Heart right ventricle (tissue), 16 donors: ENCODE measurements at regions not wholly inside any gene's neighbourhood (a gene's known extent, or its start where the extent isn't known, plus 50 kb on each side); places are given as distances from the start of the nearest gene placed in this dataset.

ENCODE experiments used
- ATAC-seq, 8 donors: fragments of 200-7000 bp; cut with Tn5 transposase; one replicate each; pipeline ENCODE4 v1.9.1; 2020; ENCODE audit warnings: mild to moderate bottlenecking in 8 of 8, moderate library complexity in 8 of 8, moderate number of reproducible peaks in 1 of 8
- DNase-seq, 2 donors: peaks; one replicate each; pipeline ENCODE4 v3.0.0-alpha.2; 2020
- H3K27ac ChIP-seq, 10 donors: fragments of 200-600 bp; sonication (generic) in 2 of 10; one replicate each; pipeline versions ENCODE4 v1.5.0 to v1.8.0; 2020 to 2022; ENCODE audit warnings: mild to moderate bottlenecking in 3 of 10
- H3K27me3 ChIP-seq, 7 donors: fragments of 200-600 bp; one replicate each; pipeline ENCODE4 v1.8.0; 2021 to 2022; ENCODE audit warnings: mild to moderate bottlenecking in 2 of 7
- H3K36me3 ChIP-seq, 9 donors: fragments of 200-600 bp; sonication (generic) in 1 of 9; one replicate each; pipeline versions ENCODE4 v1.5.0 to v1.8.0; 2020 to 2022; ENCODE audit warnings: mild to moderate bottlenecking in 2 of 9
- H3K4me1 ChIP-seq, 9 donors: fragments of 200-600 bp; sonication (generic) in 1 of 9; one replicate each; pipeline versions ENCODE4 v1.5.0 to v1.8.0; 2020 to 2022; ENCODE audit warnings: mild to moderate bottlenecking in 4 of 9
- H3K4me3 ChIP-seq, 10 donors: fragments of 200-600 bp; sonication (generic) in 2 of 10; one replicate each; pipeline versions ENCODE4 v1.5.0 to v1.8.0; 2020 to 2022; ENCODE audit warnings: mild to moderate bottlenecking in 7 of 10, moderate library complexity in 2 of 10
- H3K9me3 ChIP-seq, 11 donors: fragments of 200-600 bp in 10 of 11; sonication (generic) in 2 of 11; one replicate each; pipeline versions ENCODE4 v1.5.0 to v1.8.0; 2013 to 2022; ENCODE audit warnings: mild to moderate bottlenecking in 2 of 11, control low read depth in 1 of 11, moderate library complexity in 1 of 11
- WGBS, 2 donors: extraction: QIAGEN DNeasy Blood & Tissue Kit; methylation state at CpG; one replicate each; pipeline ENCODE4 v1.1.7; 2013; ENCODE audit warnings: inconsistent platforms in 1 of 2; 5-methylcytosine and 5-hydroxymethylcytosine counted together
- intact Hi-C, 10 donors: fragments of 100-400 bp; cut with DNase I; formaldehyde crosslinking; loops; one replicate each; pipeline versions ENCODE4 v1.11.1 to v1.14.2; 2022
- TF ChIP-seq, protein P1 (sequence below), 9 donors: fragments of 200-600 bp; sonication (generic) in 2 of 9; IDR thresholded peaks; one replicate each; pipeline versions ENCODE4 v1.5.0 to v1.8.0; 2021 to 2022; ENCODE audit warnings: antibody characterized with exemption in 9 of 9, mild to moderate bottlenecking in 5 of 9, moderate library complexity in 1 of 9
- donor health status: Arrhythmogenic right ventricular cardiomyopathy.
- donor health status: ischemic (EF 13 %, LVEDD 7.1; RV severe dilation, severe dysfunction).
- donor health status: healthy with polysubstance abuse.
- donor health status: DM: no; HTN: yes; CAD: no.
- donor health status: DM: no; HTN: no; CAD: no.
- donor health status: ischemic (EF 25% LVEDD 6.9; RV normal size, moderate dysfunction).
- donor health status: ischemic (EF 25% LVEDD 5.7; RV mildly dilated, moderate dysfunction).
- donor health status: healthy.
- donor health status: DM: yes; HTN: yes; CAD: no.
- donor health status: Ischemic cardiomyopathy.
- donor health status: ischemic (EF 35%, LVEDD 5.7; RV mildly dilated, moderate dysfunction).
- donor health status: nonischemic (EF 11% LVEDD 7.7; RV severe dilation, severe dysfunction).
- donor health status: DM: yes; HTN: yes; CAD: no.
- donor health status: PGD.
- donor health status: ischemic (EF 29% LVEDD 5.4; RV normal size, mild dysfunction).
- donor health status: nonischemic (EF 23%, LVEDD 6.1; RV moderate dilation, normal function).

DNA sequence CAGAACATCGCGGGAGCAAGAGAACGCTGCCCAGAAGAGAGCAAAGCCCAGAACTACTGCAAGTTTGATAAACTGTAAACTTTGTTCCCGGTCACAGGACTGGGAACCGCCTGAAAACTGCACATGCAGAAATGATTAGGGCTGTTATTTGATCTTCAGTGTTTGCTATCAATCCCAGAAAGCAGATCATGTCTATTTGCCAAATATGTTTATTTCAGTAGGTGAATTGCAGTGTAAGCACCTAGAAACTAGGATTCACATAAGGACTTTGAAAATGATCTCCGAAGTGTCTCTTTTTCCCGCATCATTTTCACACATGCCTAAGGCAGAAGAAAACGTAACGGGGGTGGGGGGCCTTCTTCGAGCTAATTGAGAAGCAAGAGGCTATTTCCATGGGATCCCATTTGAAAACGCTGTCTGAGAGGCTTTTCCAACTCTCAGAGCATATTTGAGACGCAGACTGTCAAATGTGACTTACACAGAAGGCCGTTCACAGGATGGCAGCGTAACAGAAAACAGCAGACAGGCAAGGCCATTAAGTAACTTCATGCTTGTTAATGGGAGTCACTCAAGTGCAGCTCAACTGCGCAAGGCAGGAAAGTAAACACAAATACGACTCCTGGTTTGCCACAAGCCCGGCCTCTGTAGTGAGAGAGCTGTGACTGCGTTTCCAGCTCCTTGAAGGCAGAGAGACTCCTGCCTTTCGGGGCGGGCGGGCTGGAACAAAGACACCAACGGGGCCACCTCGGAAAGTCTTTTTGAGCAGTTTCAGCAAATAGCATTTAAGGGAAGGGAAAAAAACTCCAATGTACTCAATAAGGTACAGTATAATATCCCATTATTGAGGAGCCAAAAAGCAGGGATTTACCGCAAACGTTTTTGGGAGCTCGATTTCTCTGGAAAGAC, 144.7 kb upstream of the ZNF217 start:
- Histone ChIP-seq H3K4me1 (peaks cover 6 to 69% (median 47%) of the 10 kb centered on the region in 9 donors), H3K36me3 (no peaks in the 10 kb centered on the region), H3K27me3 (no peaks in the 10 kb centered on the region), H3K27ac (peak overlapping the region; percentile 53 to 86 (median 79)), H3K9me3 (no peaks in the 10 kb centered on the region), H3K4me3 (peak overlapping the region in 6 of 10 donors; percentile 3 to 43 (median 24))
- peak; percentile 74 to 92 (median 87) for ATAC-seq
- WGBS, 2 donors: 18 to 25% methylated on average over 26 of the region's 26 CpGs
- TF ChIP-seq, protein P1, sequence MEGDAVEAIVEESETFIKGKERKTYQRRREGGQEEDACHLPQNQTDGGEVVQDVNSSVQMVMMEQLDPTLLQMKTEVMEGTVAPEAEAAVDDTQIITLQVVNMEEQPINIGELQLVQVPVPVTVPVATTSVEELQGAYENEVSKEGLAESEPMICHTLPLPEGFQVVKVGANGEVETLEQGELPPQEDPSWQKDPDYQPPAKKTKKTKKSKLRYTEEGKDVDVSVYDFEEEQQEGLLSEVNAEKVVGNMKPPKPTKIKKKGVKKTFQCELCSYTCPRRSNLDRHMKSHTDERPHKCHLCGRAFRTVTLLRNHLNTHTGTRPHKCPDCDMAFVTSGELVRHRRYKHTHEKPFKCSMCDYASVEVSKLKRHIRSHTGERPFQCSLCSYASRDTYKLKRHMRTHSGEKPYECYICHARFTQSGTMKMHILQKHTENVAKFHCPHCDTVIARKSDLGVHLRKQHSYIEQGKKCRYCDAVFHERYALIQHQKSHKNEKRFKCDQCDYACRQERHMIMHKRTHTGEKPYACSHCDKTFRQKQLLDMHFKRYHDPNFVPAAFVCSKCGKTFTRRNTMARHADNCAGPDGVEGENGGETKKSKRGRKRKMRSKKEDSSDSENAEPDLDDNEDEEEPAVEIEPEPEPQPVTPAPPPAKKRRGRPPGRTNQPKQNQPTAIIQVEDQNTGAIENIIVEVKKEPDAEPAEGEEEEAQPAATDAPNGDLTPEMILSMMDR (IDR thresholded peaks at IDR 0.05): no peak
- DNase-seq: peak; percentile 53 to 59
- intact Hi-C loops: loop anchor here in 4 of 10 donors (5.0 to 10.0 kb wide), 6 partner anchors 89 to 163 kb away; no protein-coding TSS in a partner anchor

DNA sequence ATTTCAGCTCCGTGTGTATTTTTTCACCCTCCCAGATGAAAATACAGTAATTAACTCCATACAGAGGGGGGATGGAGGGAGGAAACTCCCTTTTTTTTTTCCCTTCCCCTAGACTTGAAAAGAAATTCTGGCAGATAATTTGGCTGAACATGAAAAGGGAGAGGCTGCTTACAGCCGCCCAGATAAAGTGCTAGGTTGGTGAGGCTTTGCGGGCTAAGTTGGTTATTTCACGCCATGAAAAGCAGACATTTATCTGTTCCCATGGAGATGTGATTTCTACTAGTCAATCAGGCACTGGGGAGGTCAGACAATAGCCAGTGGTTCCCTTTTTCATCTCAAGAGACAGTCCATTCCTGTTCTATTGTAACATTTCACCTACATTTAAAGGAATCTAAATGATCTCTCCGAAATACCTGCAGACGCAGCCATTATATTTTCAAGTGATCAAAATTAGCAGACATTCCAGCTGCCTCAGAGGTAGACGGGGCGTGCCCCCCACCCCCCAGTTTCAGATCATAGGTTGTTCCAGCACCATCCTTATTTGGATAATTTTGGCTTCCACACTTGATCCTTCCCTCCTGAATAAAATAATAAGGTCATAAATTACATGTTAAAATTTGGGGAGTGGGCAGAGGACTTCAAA, 143.9 kb upstream of the ZNF217 start:
- whole genome bisulfite sequencing, 2 donors: 30 to 34% methylated on average over 8 of the region's 8 CpGs
- ATAC-seq: peak in 2 of 8 donors; percentile 20 to 29

DNA sequence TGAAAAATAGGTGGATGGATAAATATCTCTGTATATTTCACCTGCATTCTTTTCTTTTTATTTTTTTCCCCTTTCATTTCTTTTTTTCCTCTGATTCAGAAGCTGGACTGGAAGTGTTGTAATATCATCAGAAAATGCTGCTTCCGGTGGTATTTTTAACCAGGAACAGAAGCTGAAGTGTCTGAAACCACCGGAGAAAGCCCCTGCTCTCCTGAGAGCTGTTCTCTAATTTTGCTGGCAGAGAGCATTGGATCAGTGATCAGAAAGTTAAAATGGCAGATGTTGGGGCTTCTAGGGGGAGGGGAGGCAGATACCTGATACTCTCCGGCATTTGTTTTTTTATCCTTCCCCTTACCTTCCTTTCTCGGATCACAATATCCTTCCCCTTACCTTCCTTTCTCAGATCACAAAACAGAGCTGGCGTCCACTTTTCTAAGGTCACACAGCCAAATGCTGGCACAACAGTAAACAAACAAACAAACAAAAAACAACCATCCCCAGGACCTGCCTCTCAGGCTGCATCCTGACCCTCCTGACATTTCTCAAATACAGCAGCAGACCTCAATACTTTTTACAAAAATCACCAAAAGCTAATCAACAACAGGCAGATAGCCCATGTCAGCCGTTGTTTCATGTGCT, 143.2 kb upstream of the ZNF217 start:
- DNase-seq: peak in 1 of 2 donors; percentile 21
- Histone ChIP-seq H3K4me3 (peak overlapping the region in 6 of 10 donors; percentile 3 to 43 (median 10)), H3K36me3 (no peaks in the 10 kb centered on the region), H3K27me3 (no peaks in the 10 kb centered on the region), H3K27ac (peak overlapping the region in 8 of 10 donors; percentile 48 to 86 (median 80)), H3K4me1 (peaks cover 6 to 69% (median 47%) of the 10 kb centered on the region in 9 donors), H3K9me3 (no peaks in the 10 kb centered on the region)
- intact Hi-C loops: loop anchor here in 4 of 10 donors (5.0 to 10.0 kb wide), 6 partner anchors 90 to 162 kb away; no protein-coding TSS in a partner anchor
- 11 to 13% methylated on average over 6 of the region's 6 CpGs for WGBS, 2 donors
- TF ChIP-seq, protein P1 (IDR thresholded peaks at IDR 0.05): no peak
- ATAC-seq: peak in 5 of 8 donors; percentile 10 to 33 (median 24)

More for the DNA sequence above, 143.9 kb upstream of the ZNF217 start:
- DNase-seq: no peak
- Histone ChIP-seq H3K4me1 (peaks cover 6 to 69% (median 47%) of the 10 kb centered on the region in 9 donors), H3K27me3 (no peaks in the 10 kb centered on the region), H3K4me3 (peak overlapping the region in 4 of 10 donors; percentile 13 to 43 (median 30)), H3K27ac (peak overlapping the region in 9 of 10 donors; percentile 48 to 86 (median 80)), H3K9me3 (no peaks in the 10 kb centered on the region), H3K36me3 (no peaks in the 10 kb centered on the region)
- TF ChIP-seq, protein P1 (IDR thresholded peaks at IDR 0.05): no peak
- intact Hi-C loops: loop anchor here in 4 of 10 donors (5.0 to 10.0 kb wide), 6 partner anchors 90 to 163 kb away; no protein-coding TSS in a partner anchor
